Peyer's patch (tissue), 4 donors: ENCODE measurements at regions not wholly inside any gene's neighbourhood (a gene's known extent, or its start where the extent isn't known, plus 50 kb on each side); places are given as distances from the start of the nearest gene placed in this dataset.
"Not testable (repeated sequence)": the region's sequence is repeated elsewhere in the genome, so short reads cannot be mapped to it uniquely, and the experiment has no call there.

Source experiments
- DNase-seq, 3 donors: peaks; one replicate each; pipeline ENCODE4 v3.0.0-alpha.2; 2017 to 2019
- H3K27ac ChIP-seq, 4 donors: fragments of 200-600 bp; sonication (generic); one replicate each; pipeline ENCODE4 v1.5.1; 2016 to 2019
- H3K27me3 ChIP-seq, 2 donors: fragments of 200-600 bp; sonication (generic); one replicate each; pipeline ENCODE4 v1.5.1; 2019
- H3K36me3 ChIP-seq, 3 donors: fragments of 200-600 bp; sonication (generic); one replicate each; pipeline ENCODE4 v1.5.1; 2016 to 2019
- H3K4me1 ChIP-seq, 4 donors: fragments of 200-600 bp; sonication (generic); one replicate each; pipeline ENCODE4 v1.5.1; 2016 to 2019
- H3K4me3 ChIP-seq, 4 donors: fragments of 200-600 bp; sonication (generic); 1 replicate in 3 of 4; 2 replicates in 1 of 4; pipeline ENCODE4 v1.5.1; 2016 to 2019; ENCODE audit warnings: mild to moderate bottlenecking in 1 of 4
- H3K9me3 ChIP-seq, 4 donors: fragments of 200-600 bp; sonication (generic); one replicate each; pipeline ENCODE4 v1.5.1; 2016 to 2019; ENCODE audit warnings: mild to moderate bottlenecking in 1 of 4
- CTCF ChIP-seq, 6 experiments: fragments of 450-650 bp in 4 of 6; fragments of 200-600 bp in 2 of 6; sonication (generic) in 1 of 6; IDR thresholded peaks; one replicate each; pipeline ENCODE4 v1.5.1; 2017 to 2019; ENCODE audit warnings: antibody characterized with exemption in 6 of 6, mild to moderate bottlenecking in 3 of 6, moderate library complexity in 1 of 6
- POLR2A ChIP-seq, 2 donors: fragments of 450-650 bp; IDR thresholded peaks; one replicate each; pipeline ENCODE4 v1.5.1; 2017; ENCODE audit warnings: antibody characterized with exemption in 2 of 2, mild to moderate bottlenecking in 2 of 2, moderate library complexity in 2 of 2

GRCh38 chr2:433216-433615, 145.3 kb upstream of the ALKAL2 start:
- TF ChIP-seq POLR2A (IDR thresholded peaks at IDR 0.05) (no peak), CTCF (IDR thresholded peaks at IDR 0.05) (no peak)
- Histone ChIP-seq H3K4me3 (no peak overlapping the region), H3K4me1 (no peaks in the 10 kb centered on the region), H3K27ac (no peak overlapping the region), H3K9me3 (no peaks in the 10 kb centered on the region), H3K27me3 (no peaks in the 10 kb centered on the region), H3K36me3 (no peaks in the 10 kb centered on the region)
- DNase-seq = no peak

GRCh38 chr2:430291-431040, 142.6 kb upstream of the ALKAL2 start:
- Histone ChIP-seq H3K27me3 (no peaks in the 10 kb centered on the region), H3K9me3 (no peaks in the 10 kb centered on the region), H3K4me1 (no peaks in the 10 kb centered on the region), H3K36me3 (no peaks in the 10 kb centered on the region), H3K27ac (peak overlapping the region in 3 of 4 donors; percentile 53 to 77 (median 54)), H3K4me3 (peak overlapping the region in 2 of 4 donors; percentile 11 to 22)
- peak in 2 of 3 donors; percentile 48 to 65 for DNase-seq
- TF ChIP-seq CTCF (IDR thresholded peaks at IDR 0.05) (no peak), POLR2A (IDR thresholded peaks at IDR 0.05) (no peak)

- Histone ChIP-seq H3K4me3 (peak overlapping the region in 3 of 4 donors; percentile 6 to 22 (median 11)), H3K27ac (peak overlapping the region in 3 of 4 donors; percentile 39 to 77 (median 53)), H3K36me3 (no peaks in the 10 kb centered on the region), H3K9me3 (no peaks in the 10 kb centered on the region), H3K27me3 (no peaks in the 10 kb centered on the region), H3K4me1 (no peaks in the 10 kb centered on the region)
- no peak for TF ChIP-seq POLR2A (IDR thresholded peaks at IDR 0.05)
- no peak for TF ChIP-seq CTCF (IDR thresholded peaks at IDR 0.05)
- DNase-seq = peak in 2 of 3 donors; percentile 68 to 82
Measured at GRCh38 chr2:429575-430254, 141.8 kb upstream of the ALKAL2 start.

DNA sequence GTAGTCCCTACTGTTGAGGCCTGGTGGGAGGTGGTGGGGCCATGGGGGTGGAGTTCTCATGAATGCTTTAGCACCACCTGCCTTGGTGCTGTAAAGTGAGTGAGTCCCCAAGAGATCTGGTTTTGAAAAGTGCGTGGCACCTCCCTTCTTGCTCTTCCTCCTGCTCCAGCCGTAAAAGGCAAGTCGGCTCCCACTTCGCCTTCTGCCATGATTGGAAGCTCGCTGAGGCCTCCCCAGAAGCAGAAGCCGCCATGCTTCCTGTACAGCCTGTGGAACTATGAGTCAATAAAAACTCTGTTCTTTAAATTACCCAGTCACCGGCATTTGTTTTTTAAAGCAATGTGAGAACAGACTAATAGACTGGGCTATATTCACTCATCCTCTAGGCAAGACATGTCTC, 141.3 kb upstream of the ALKAL2 start:
- Histone ChIP-seq H3K27ac (peak overlapping the region in 2 of 4 donors; percentile 53 to 77), H3K36me3 (no peaks in the 10 kb centered on the region), H3K9me3 (no peaks in the 10 kb centered on the region), H3K4me1 (no peaks in the 10 kb centered on the region), H3K4me3 (no peak overlapping the region), H3K27me3 (no peaks in the 10 kb centered on the region)
- TF ChIP-seq POLR2A (IDR thresholded peaks at IDR 0.05) (no peak), CTCF (IDR thresholded peaks at IDR 0.05) (no peak)
- DNase-seq = no peak

- Histone ChIP-seq H3K36me3 (no peaks in the 10 kb centered on the region), H3K4me3 (no peak overlapping the region), H3K4me1 (no peaks in the 10 kb centered on the region), H3K27ac (no peak overlapping the region), H3K9me3 (no peaks in the 10 kb centered on the region), H3K27me3 (no peaks in the 10 kb centered on the region)
- no peak for TF ChIP-seq CTCF (IDR thresholded peaks at IDR 0.05)
- no peak for DNase-seq
Measured at GRCh38 chr2:428591-428990, 140.7 kb upstream of the ALKAL2 start.

GRCh38 chr2:426696-427095, 138.8 kb upstream of the ALKAL2 start:
- DNase-seq, H3K27me3 ChIP-seq, H3K36me3 ChIP-seq, H3K4me3 ChIP-seq, H3K9me3 ChIP-seq, H3K27ac ChIP-seq, H3K4me1 ChIP-seq: not testable (repeated sequence)
